Loucy (cell line): ENCODE measurements at regions not wholly inside any gene's neighbourhood (a gene's known extent, or its start where the extent isn't known, plus 50 kb on each side); places are given as distances from the start of the nearest gene placed in this dataset.

Experiments used
- H2AFZ ChIP-seq: fragments of 200-600 bp; sonication (generic); 2 replicates; pipeline ENCODE4 v1.6.0; 2016; ENCODE audit warnings: antibody characterized with exemption, mild to moderate bottlenecking, low read length, moderate library complexity
- H3F3A ChIP-seq: fragments of 200-600 bp; 2 replicates; pipeline ENCODE4 v1.6.0; 2016; ENCODE audit warnings: antibody characterized with exemption, low read depth, mild to moderate bottlenecking
- H3K27me3 ChIP-seq: fragments of 200-600 bp; sonication (generic); 2 replicates; pipeline ENCODE4 v1.6.1; 2014; ENCODE audit warnings: low read length, mild to moderate bottlenecking; ENCODE audit not compliant: insufficient read depth, poor library complexity, severe bottlenecking
- H3K36me3 ChIP-seq: fragments of 200-600 bp; sonication (generic); 2 replicates; pipeline ENCODE4 v1.6.1; 2016; ENCODE audit warnings: low read length; ENCODE audit not compliant: insufficient read depth
- H3K4me1 ChIP-seq: fragments of 200-600 bp; sonication (generic); 2 replicates; pipeline ENCODE4 v1.5.1; 2014; ENCODE audit warnings: low read length, mild to moderate bottlenecking; ENCODE audit not compliant: insufficient read depth, poor library complexity, severe bottlenecking
- H3K4me2 ChIP-seq: fragments of 200-600 bp; sonication (generic); 2 replicates; pipeline ENCODE4 v1.6.0; 2014; ENCODE audit warnings: antibody characterized with exemption, low read length, low read depth, mild to moderate bottlenecking; ENCODE audit not compliant: poor library complexity, severe bottlenecking
- H3K4me3 ChIP-seq: fragments of 200-600 bp; sonication (generic); 2 replicates; pipeline ENCODE4 v1.5.1; 2014; ENCODE audit warnings: low read length, mild to moderate bottlenecking, mixed read lengths; ENCODE audit not compliant: poor library complexity, severe bottlenecking
- H3K79me2 ChIP-seq: fragments of 200-600 bp; sonication (generic); 2 replicates; pipeline ENCODE4 v1.6.1; 2014; ENCODE audit warnings: low read length; ENCODE audit not compliant: insufficient read depth
- H3K9ac ChIP-seq: fragments of 200-600 bp; sonication (generic); 2 replicates; pipeline ENCODE4 v1.6.0; 2014; ENCODE audit warnings: mild to moderate bottlenecking, low read depth, low read length, moderate library complexity; ENCODE audit not compliant: poor library complexity, severe bottlenecking
- H3K9me2 ChIP-seq: fragments of 200-600 bp; sonication (generic); replicated peaks from 2 replicates; pipeline ENCODE4 v1.6.1; 2016; ENCODE audit warnings: low read depth, low read length, mixed read lengths
- H3K9me3 ChIP-seq: fragments of 200-600 bp; sonication (generic); 2 replicates; pipeline ENCODE4 v1.6.1; 2014; ENCODE audit warnings: mild to moderate bottlenecking, antibody characterized with exemption, low read length, low read depth; ENCODE audit not compliant: insufficient read depth
- H4K20me1 ChIP-seq: fragments of 200-600 bp; sonication (generic); 2 replicates; pipeline ENCODE4 v1.6.0; 2014; ENCODE audit warnings: antibody characterized with exemption, low read length, mild to moderate bottlenecking; ENCODE audit not compliant: insufficient read depth, poor library complexity, severe bottlenecking
- EZH2phosphoT487 ChIP-seq: fragments of 200-600 bp; IDR thresholded peaks from 2 replicates; pipeline ENCODE4 v1.6.1; 2018; ENCODE audit warnings: antibody characterized with exemption, mild to moderate bottlenecking, moderate library complexity, borderline replicate concordance
- TF ChIP-seq, protein P1 (sequence below): fragments of 200-600 bp; sonication (generic); conservative IDR thresholded peaks from 2 replicates; pipeline ENCODE4 v1.5.1; 2014; ENCODE audit warnings: mild to moderate bottlenecking, antibody characterized with exemption, low read length

DNA sequence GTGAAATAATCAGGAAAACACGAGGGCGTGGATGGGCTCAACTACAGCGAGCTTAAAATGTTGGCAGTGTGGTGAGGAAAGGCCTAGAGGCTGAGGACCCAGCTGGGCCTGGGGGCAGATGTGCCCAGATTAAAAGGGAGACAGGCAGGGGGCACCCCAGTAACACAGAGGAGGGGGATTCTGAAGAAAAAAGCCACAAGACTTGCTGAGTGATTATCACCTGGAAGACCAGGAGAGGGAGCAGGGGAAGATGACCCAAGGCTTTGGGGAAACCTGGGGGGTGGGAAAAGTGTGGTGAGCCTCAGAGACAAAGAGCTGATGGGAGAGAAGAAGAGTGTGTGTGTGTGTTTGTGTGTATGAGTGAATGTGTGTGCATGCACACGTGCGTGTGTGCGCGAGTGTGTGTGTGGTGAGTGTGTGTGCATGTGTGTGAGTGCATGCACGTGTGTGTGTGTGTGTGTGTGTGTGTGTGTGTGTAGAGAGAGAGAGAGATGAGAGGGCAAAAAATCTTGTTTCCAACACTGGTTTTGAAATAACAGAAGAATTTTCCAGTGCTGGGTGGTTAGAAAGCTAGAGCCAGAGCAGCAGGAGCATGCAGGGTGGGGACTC lies 500.5 kb downstream of the BUD13 start:
- no peak overlapping the region for H3K9ac ChIP-seq

DNA sequence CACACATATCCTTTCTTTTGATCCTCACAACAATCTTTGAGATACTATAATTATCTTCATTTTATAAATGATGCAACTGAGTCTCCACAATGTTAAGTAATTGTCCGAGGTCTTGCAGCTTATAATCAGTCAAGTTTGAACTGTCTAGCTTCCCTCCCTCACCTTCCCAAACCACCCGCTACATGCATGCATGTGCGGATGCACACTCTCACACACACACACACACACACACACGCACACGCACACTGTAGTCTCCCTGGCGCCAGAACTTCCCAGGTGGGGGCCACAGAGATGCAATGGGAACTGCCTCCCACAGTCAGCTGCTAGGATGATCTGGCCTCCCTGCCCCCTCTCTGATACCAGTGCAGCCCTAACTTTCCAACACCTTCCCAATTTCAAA lies 501.3 kb downstream of the BUD13 start:
- H4K20me1 ChIP-seq = no peaks in the 10 kb centered on the region
- H3K9ac ChIP-seq = no peak overlapping the region
- H3K36me3 ChIP-seq = no peaks in the 10 kb centered on the region
- no peaks in the 10 kb centered on the region for H3F3A ChIP-seq
- no peak for TF ChIP-seq EZH2phosphoT487
- TF ChIP-seq, protein P1, sequence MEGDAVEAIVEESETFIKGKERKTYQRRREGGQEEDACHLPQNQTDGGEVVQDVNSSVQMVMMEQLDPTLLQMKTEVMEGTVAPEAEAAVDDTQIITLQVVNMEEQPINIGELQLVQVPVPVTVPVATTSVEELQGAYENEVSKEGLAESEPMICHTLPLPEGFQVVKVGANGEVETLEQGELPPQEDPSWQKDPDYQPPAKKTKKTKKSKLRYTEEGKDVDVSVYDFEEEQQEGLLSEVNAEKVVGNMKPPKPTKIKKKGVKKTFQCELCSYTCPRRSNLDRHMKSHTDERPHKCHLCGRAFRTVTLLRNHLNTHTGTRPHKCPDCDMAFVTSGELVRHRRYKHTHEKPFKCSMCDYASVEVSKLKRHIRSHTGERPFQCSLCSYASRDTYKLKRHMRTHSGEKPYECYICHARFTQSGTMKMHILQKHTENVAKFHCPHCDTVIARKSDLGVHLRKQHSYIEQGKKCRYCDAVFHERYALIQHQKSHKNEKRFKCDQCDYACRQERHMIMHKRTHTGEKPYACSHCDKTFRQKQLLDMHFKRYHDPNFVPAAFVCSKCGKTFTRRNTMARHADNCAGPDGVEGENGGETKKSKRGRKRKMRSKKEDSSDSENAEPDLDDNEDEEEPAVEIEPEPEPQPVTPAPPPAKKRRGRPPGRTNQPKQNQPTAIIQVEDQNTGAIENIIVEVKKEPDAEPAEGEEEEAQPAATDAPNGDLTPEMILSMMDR = no peak
- no peaks in the 10 kb centered on the region for H3K9me3 ChIP-seq
- H3K4me1 ChIP-seq = no peaks in the 10 kb centered on the region
- H3K9me2 ChIP-seq = no peaks in the 10 kb centered on the region
- H2AFZ ChIP-seq = no peak overlapping the region
- H3K4me3 ChIP-seq = no peak overlapping the region
- H3K79me2 ChIP-seq = no peaks in the 10 kb centered on the region
- H3K27me3 ChIP-seq = no peaks in the 10 kb centered on the region
- H3K4me2 ChIP-seq = no peak overlapping the region

More for the DNA sequence above, 500.5 kb downstream of the BUD13 start:
- H3K4me2 ChIP-seq = no peak overlapping the region
- H4K20me1 ChIP-seq = no peaks in the 10 kb centered on the region
- no peaks in the 10 kb centered on the region for H3K36me3 ChIP-seq
- no peaks in the 10 kb centered on the region for H3K27me3 ChIP-seq
- H3K9me2 ChIP-seq = no peaks in the 10 kb centered on the region
- H3K4me3 ChIP-seq = no peak overlapping the region
- no peaks in the 10 kb centered on the region for H3K9me3 ChIP-seq
- no peak overlapping the region for H2AFZ ChIP-seq
- H3F3A ChIP-seq = no peaks in the 10 kb centered on the region
- TF ChIP-seq, protein P1 = no peak
- no peak for TF ChIP-seq EZH2phosphoT487
- H3K79me2 ChIP-seq = no peaks in the 10 kb centered on the region
- H3K4me1 ChIP-seq = no peaks in the 10 kb centered on the region

DNA sequence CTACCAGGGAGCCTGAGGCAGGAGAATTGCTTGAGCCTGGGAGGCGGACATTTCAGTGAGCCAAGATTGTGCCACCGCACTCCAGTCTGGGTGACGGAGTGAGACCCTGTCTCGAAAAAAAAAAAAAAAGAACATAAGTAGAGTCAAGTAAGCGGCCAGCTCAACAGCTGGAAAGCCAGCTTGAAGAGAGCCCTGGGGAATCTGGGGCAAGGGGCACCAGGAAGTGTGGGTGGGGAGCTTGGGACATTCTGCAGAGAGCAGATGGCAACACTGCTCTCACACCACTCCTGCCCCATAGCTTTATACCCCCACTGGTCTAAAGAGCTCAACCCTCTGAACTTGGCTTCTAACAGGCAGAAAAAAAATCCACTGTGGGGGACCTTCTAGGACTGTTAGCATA lies 505.6 kb downstream of the BUD13 start:
- H3K4me1 ChIP-seq = no peaks in the 10 kb centered on the region
- H3K36me3 ChIP-seq = no peaks in the 10 kb centered on the region
- no peak overlapping the region for H3K4me2 ChIP-seq
- TF ChIP-seq EZH2phosphoT487 = no peak
- TF ChIP-seq, protein P1 = no peak
- no peak overlapping the region for H3K4me3 ChIP-seq
- H3K9me2 ChIP-seq = no peaks in the 10 kb centered on the region
- H3F3A ChIP-seq = no peaks in the 10 kb centered on the region
- H3K9ac ChIP-seq = no peak overlapping the region
- no peaks in the 10 kb centered on the region for H3K27me3 ChIP-seq
- H4K20me1 ChIP-seq = no peaks in the 10 kb centered on the region
- no peak overlapping the region for H2AFZ ChIP-seq
- no peaks in the 10 kb centered on the region for H3K9me3 ChIP-seq
- no peaks in the 10 kb centered on the region for H3K79me2 ChIP-seq
